Glomerular endothelial cell (primary cell): ENCODE measurements at regions not wholly inside any gene's neighbourhood (a gene's known extent, or its start where the extent isn't known, plus 50 kb on each side); places are given as distances from the start of the nearest gene placed in this dataset.
"Not testable (repeated sequence)": the region's sequence is repeated elsewhere in the genome, so short reads cannot be mapped to it uniquely, and the experiment has no call there.

ENCODE experiments used
- DNase-seq: peaks from one replicate; pipeline ENCODE4 v3.0.0-alpha.2; 2011; ENCODE audit warnings: low read depth, low spot score; ENCODE audit errors: extremely low read depth

GRCh38 chr12:25341877-25342276, 91.1 kb upstream of the KRAS start:
- DNase-seq, result not testable (repeated sequence)

GRCh38 chr12:25337916-25338315, 87.2 kb upstream of the KRAS start:
- no peak for DNase-seq

DNA sequence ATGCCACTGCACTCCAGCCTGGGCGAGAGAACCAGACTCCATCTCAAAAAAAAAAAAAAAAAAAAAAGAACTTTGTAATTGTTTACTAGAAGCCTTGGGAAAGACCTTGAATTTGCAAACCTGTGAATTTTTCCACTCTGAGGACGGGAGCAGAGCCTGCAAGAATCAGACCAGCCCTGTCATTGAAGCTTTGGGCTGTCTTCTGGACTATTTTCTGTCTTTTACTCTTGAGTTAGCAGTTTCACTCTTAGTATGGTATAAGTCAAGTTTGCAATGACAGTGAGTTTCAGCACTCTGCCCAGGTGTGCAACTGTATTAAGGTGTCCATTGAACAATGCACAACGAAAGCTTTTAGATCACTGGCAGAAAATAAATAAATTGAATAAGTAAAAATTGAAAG, 81.4 kb upstream of the KRAS start:
- DNase-seq, result no peak

- DNase-seq, result no peak
Measured at GRCh38 chr12:25328072-25328712, 77.5 kb upstream of the KRAS start.

- no peak for DNase-seq
Measured at GRCh38 chr12:25327321-25327720, 76.6 kb upstream of the KRAS start.

GRCh38 chr12:25326326-25326725, 75.6 kb upstream of the KRAS start:
- no peak for DNase-seq

DNA sequence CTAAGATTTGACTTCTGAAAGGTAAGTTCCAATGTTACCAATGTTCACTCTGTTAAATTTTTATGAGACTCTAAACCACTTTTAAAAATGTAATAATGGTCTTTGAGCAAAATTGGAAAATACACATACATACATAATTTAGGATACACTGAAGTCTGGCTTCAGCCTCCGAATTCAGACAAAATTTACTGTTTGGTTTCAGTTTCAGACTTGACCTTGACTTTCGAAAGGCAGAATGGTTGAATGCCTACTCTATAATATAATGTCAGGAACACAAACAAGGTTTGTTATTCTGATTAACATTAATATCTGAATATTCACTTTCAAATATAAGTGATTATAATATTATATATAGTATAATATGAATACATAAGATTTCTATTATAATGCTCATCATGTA, 74.1 kb upstream of the KRAS start:
- DNase-seq, result no peak

DNA sequence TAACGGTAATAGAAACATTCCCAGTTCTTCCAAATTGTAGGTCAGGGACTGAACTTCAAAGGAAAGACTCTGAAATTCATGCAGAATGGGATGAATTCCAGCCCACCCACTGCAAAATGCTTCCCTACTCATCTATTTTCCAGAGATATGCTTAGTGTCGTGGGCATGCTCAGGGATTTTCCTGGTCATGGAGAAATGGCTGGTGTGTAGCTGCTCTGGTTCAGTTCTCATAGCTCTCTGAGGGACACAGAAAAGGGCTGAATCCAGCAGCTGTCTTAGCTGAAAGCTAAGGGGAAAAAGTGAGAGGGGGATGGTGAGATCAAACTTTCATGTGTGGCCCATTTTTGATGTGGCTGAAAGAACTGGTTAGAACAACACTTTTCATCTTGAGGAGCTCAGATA, 72.9 kb upstream of the KRAS start:
- DNase-seq, result no peak

DNA sequence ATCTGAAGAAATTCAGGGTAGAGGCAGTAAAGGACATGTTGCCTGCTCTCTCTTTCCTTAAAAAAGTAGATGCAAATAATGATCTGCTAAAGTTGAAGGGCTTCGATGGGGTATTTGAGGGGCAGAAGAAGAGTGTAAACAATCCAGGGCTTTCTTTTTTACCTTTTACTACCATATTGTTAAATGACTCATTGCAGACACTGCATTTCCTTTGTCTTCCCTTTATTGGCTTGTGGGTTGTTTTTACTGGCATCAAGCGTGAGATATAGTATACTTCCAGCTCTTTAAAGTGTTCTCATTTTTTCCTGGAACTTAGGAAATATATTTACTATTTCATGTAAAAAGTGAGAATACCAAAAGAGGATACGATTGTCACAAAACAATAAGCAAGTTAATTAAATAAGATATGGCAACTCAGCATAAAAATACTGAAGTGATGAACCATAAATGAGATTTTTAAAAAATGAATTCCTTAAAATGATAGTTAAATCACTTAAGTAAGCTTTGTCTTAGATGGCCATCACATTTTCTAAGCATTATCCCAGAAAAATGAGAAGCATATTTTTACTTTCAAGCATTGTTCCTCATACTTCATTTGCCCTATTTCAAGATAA, 72.3 kb upstream of the KRAS start:
- DNase-seq, result no peak

DNA sequence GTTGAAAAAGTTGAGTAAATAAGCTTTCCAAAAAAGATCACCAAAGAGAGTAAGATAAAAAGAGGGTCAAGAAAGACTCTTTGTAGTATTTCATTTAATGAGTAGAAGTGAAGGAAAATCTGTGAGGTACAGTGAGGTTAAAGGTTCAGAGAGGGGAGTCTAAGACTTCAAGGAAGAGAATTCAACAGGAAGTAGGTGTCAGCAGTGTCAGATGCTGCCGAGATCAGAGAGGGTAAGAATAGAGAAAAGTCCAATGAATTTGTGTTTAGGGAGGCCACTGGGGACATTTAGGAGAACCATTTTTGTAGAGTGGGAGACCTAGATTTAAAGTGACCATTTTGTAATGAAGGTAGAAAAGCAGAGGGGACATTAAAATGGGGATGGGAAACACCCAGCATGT, 71.6 kb upstream of the KRAS start:
- DNase-seq, result no peak

DNA sequence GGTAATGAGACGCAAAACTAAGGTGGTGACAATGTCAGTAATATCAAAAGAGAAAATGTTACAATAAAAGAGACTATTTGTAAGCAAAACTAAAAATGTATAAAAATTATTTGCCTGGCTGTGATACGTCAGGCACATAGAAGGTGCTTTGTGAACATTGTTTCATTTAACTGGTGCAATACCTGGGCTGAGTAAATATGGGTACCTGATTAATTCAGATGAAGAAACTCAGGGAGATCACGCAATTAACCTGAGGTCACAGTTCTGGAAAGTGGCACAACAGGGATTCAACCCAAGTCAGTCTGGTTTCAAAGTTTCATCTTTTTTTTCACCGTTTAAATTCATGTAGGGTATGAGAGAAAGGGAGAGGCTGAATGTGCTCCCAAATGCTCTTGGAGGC, 71.0 kb upstream of the KRAS start:
- no peak for DNase-seq

- DNase-seq, result no peak
Measured at GRCh38 chr12:25320123-25321006, 69.6 kb upstream of the KRAS start.

GRCh38 chr12:25319233-25319984, 68.7 kb upstream of the KRAS start:
- no peak for DNase-seq

- DNase-seq, result no peak
Measured at GRCh38 chr12:25317553-25317952, 66.8 kb upstream of the KRAS start.

DNA sequence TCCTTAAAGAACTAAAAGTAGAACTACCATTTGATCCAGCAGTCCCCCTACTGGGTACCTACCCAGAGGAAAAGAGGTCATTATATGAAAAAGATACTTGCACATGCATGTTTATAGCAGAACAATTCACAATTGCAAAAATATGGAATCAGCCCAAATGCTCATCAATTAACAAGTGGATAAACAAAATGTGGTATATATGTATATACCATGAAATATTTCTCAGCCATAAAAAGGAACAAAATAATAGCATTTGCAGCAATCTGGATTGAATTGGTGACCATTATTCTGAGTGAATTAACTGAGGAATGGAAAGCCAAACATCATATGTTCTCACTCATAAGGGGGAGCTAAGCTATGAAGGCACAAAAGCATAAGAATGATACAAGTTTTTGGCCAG, 64.7 kb upstream of the KRAS start:
- no peak for DNase-seq

- not testable (repeated sequence) for DNase-seq
Measured at GRCh38 chr12:25313266-25313990, 62.7 kb upstream of the KRAS start.

GRCh38 chr12:25311506-25311905, 60.8 kb upstream of the KRAS start:
- no peak for DNase-seq

DNA sequence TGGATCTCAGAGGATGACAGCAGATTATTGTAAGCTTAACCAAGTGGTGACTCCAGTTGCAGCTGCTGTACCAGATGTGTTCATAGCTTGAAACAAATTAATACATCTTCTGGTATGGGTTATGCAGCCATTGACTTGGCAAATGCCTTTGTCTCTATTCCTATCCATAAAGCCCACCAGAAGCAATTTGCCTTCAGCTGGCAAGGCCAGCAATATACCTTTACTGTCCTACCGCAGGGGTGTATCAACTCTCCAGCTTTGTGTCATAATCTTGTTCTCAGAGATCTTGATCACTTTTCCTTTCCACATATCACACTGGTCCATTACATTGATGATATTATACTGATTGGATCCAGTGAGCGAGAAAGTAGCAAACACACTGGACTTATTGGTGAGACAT, 59.3 kb upstream of the KRAS start:
- DNase-seq, result not testable (repeated sequence)

GRCh38 chr12:25308756-25309155, 58.0 kb upstream of the KRAS start:
- DNase-seq, result no peak

GRCh38 chr12:25307818-25308217, 57.1 kb upstream of the KRAS start:
- DNase-seq, result no peak

DNA sequence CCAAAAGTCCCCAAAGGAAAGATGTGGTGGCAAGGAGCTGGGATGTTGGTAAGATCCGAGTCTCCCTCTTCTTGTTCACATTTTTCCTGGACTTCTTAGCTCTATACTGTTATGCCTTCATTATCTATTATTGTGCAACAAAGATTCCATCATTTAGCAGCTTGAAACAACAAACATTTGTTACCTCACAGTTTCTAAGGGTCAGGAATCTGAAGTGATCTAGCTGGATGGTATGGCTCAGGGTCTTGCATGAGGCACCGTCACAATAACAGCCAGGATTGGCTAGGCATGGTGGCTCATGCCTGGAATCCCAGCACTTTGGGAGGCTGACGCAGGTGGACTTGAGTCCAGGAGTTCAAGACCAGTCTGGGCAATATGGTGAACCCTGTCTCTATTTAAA, 51.1 kb upstream of the KRAS start:
- DNase-seq, result no peak
